ENCODE measurements at regions not wholly inside any gene's neighbourhood (a gene's known extent, or its start where the extent isn't known, plus 50 kb on each side); places are given as distances from the start of the nearest gene placed in this dataset.
A peak's percentile ranks its signal among the peaks of the same experiment; 100 is the strongest.
"Not testable (repeated sequence)": the region's sequence is repeated elsewhere in the genome, so short reads cannot be mapped to it uniquely, and the experiment has no call there.

- no peak overlapping the region for H3K4me3 ChIP-seq (ENCODE audit: low read depth, poor library complexity, severe bottlenecking)
- WGBS, 2 donors: 57 to 67% methylated on average over 5 of the region's 5 CpGs
- TF ChIP-seq POLR2A (IDR thresholded peaks at IDR 0.05) (no peak), CTCF (IDR thresholded peaks at IDR 0.05) (no peak)
- DNase-seq (ENCODE audit: low spot score in 2 of 2): no peak
- intact Hi-C loops (cut with DNase I; ENCODE audit: low total_unique reads): no loop called here
Measured at GRCh38 chr15:20376872-20377271, 164.7 kb downstream of the GOLGA6L6 start.

DNA sequence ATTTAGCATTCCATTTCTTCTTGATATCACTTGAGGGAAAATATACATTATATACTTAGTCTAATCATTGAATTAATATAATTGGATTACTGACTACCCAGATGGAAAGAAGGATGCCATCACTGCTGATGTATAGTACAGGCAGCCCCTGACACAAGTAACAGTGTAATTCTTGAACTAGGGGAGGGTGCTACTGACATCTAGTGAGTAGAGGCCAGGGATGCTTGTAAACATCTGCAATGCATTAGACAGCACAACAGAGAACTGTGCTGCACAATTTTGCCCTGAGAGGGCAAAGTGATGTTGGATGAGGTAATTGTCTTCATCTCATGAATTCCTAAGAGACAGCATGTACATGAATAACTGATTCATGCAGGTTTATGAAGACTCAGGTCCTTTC, 169.2 kb downstream of the GOLGA6L6 start:
- intact Hi-C loops (cut with DNase I; ENCODE audit: low total_unique reads); DNase-seq (ENCODE audit: low spot score in 2 of 2); H3K4me3 ChIP-seq (ENCODE audit: low read depth, poor library complexity, severe bottlenecking): not testable (repeated sequence)

DNA sequence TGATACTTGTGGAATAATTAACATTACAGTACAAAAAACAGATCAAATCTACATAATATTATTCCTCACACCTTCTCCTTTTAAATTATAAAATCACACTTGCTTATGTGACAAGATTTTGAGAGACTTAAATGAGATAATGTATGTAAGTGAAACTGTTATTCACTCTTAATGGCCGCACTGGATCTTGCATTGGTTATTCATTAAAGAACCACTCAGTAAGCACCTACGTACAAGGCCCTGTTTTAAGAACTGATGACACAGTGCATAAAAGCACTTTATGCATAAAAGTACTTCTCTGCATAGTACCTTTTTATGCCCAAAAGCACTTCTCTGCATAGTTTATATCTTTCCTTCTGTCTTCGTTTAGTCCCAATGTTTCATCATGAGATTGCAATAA, 172.1 kb downstream of the GOLGA6L6 start:
- DNase-seq (ENCODE audit: low spot score in 2 of 2): no peak
- intact Hi-C loops (cut with DNase I; ENCODE audit: low total_unique reads): no loop called here
- TF ChIP-seq CTCF (IDR thresholded peaks at IDR 0.05) (no peak), POLR2A (IDR thresholded peaks at IDR 0.05) (no peak)
- H3K4me3 ChIP-seq (ENCODE audit: low read depth, poor library complexity, severe bottlenecking): no peak overlapping the region
- WGBS, 2 donors: 63 to 76% methylated on average over 3 of the region's 3 CpGs

- no peak overlapping the region for H3K4me3 ChIP-seq (ENCODE audit: low read depth, poor library complexity, severe bottlenecking)
- intact Hi-C loops (cut with DNase I; ENCODE audit: low total_unique reads): no loop called here
- 31 to 36% methylated on average over 1 of the region's 1 CpG for WGBS, 2 donors
- DNase-seq (ENCODE audit: low spot score in 2 of 2): no peak
- TF ChIP-seq POLR2A (IDR thresholded peaks at IDR 0.05) (no peak), CTCF (IDR thresholded peaks at IDR 0.05) (no peak)
Measured at GRCh38 chr15:20368974-20369373, 172.6 kb downstream of the GOLGA6L6 start.

DNA sequence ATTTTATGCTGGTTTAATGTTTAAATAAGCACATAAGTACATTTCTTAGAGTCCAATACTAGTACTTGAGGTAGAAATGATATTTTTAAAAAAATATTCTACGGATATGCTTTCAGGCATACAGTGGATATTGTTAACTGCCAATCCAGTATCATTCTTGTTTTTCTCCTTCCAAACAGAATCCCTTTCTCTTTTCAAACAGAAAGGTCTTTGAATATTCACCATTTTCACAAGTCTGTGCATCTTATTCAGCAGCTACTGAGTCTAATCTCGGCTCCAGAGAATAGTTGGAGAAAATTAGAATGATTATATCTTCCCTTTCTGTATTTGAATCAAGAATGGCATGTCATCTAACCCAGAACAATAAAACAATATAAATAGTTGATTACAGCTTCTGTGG, 174.5 kb downstream of the GOLGA6L6 start:
- no peak for DNase-seq (ENCODE audit: low spot score in 2 of 2)
- intact Hi-C loops (cut with DNase I; ENCODE audit: low total_unique reads): no loop called here
- no peak overlapping the region for H3K4me3 ChIP-seq (ENCODE audit: low read depth, poor library complexity, severe bottlenecking)
- no peak for TF ChIP-seq CTCF (IDR thresholded peaks at IDR 0.05)
- TF ChIP-seq POLR2A (IDR thresholded peaks at IDR 0.05): no peak
- 53 to 54% methylated on average over 2 of the region's 2 CpGs for WGBS, 2 donors

- intact Hi-C loops (cut with DNase I; ENCODE audit: low total_unique reads); DNase-seq (ENCODE audit: low spot score in 2 of 2); H3K4me3 ChIP-seq (ENCODE audit: low read depth, poor library complexity, severe bottlenecking): not testable (repeated sequence)
- 68% methylated on average over 5 of the region's 5 CpGs for WGBS, 2 donors
Measured at GRCh38 chr15:20363591-20363990, 178.0 kb downstream of the GOLGA6L6 start.

- no peak overlapping the region for H3K4me3 ChIP-seq (ENCODE audit: low read depth, poor library complexity, severe bottlenecking)
- DNase-seq (ENCODE audit: low spot score in 2 of 2): peak in 1 of 2 donors; percentile 66
- TF ChIP-seq POLR2A (IDR thresholded peaks at IDR 0.05) (no peak), CTCF (IDR thresholded peaks at IDR 0.05) (no peak)
- intact Hi-C loops (cut with DNase I; ENCODE audit: low total_unique reads): no loop called here
Measured at GRCh38 chr15:20361091-20361490, 180.5 kb downstream of the GOLGA6L6 start.
